Right lobe of liver (tissue), 6 donors: ENCODE measurements at regions not wholly inside any gene's neighbourhood (a gene's known extent, or its start where the extent isn't known, plus 50 kb on each side); places are given as distances from the start of the nearest gene placed in this dataset.
A peak's percentile ranks its signal among the peaks of the same experiment; 100 is the strongest.

Source experiments
- ATAC-seq, 4 donors: fragments of 200-7000 bp; cut with Tn5 transposase; one replicate each; pipeline ENCODE4 v1.9.1; 2020; ENCODE audit warnings: mild to moderate bottlenecking in 4 of 4, moderate library complexity in 4 of 4
- DNase-seq, 3 donors: peaks; one replicate each; pipeline ENCODE4 v3.0.0-alpha.2; 2020
- H3K27ac ChIP-seq, 3 donors: fragments of 200-600 bp; one replicate each; pipeline ENCODE4 v1.8.0; 2022
- H3K27me3 ChIP-seq, 2 donors: fragments of 200-600 bp; one replicate each; pipeline ENCODE4 v1.8.0; 2022
- H3K36me3 ChIP-seq, 4 donors: fragments of 200-600 bp; sonication (generic) in 1 of 4; one replicate each; pipeline versions ENCODE4 v1.5.1 to v1.8.0; 2017 to 2022; ENCODE audit warnings: control low read depth in 1 of 4
- H3K4me1 ChIP-seq, 4 donors: fragments of 200-600 bp; sonication (generic) in 1 of 4; one replicate each; pipeline versions ENCODE4 v1.5.1 to v1.8.0; 2017 to 2022; ENCODE audit warnings: control low read depth in 1 of 4
- H3K4me3 ChIP-seq, 3 donors: fragments of 200-600 bp; one replicate each; pipeline ENCODE4 v1.8.0; 2022
- H3K9me3 ChIP-seq, 4 donors: fragments of 200-600 bp; sonication (generic) in 1 of 4; one replicate each; pipeline versions ENCODE4 v1.5.1 to v1.8.0; 2017 to 2022; ENCODE audit warnings: control low read depth in 1 of 4
- POLR2A ChIP-seq: fragments of 450-650 bp; IDR thresholded peaks from one replicate; pipeline ENCODE4 v1.6.1; 2017; ENCODE audit warnings: antibody characterized with exemption, mild to moderate bottlenecking
- WGBS: methylation state at CpG from one replicate; pipeline ENCODE4 v1.1.6; 2018; ENCODE audit warnings: low coverage, low lambda C conversion rate; ENCODE audit not compliant: insufficient coverage; ENCODE audit errors: missing lambda C conversion rate; 5-methylcytosine and 5-hydroxymethylcytosine counted together
- intact Hi-C, 2 donors: fragments of 100-400 bp; cut with DNase I; formaldehyde crosslinking; loops; one replicate each; pipeline versions ENCODE4 v1.11.2 to v1.14.1; 2022
- TF ChIP-seq, protein P1 (sequence below), 4 donors: fragments of 200-600 bp in 3 of 4; fragments of 450-650 bp in 1 of 4; IDR thresholded peaks; one replicate each; pipeline versions ENCODE4 v1.5.1 to v1.8.0; 2016 to 2022; ENCODE audit warnings: antibody characterized with exemption in 4 of 4, mild to moderate bottlenecking in 2 of 4
- donor health status: DM: no; HTN: yes; CAD: no.
- donor health status: DM: no; HTN: no; CAD: no.
- donor health status: DM: no; HTN: no; CAD: no.
- donor health status: DM: no; HTN: yes; CAD: no.
- donor health status: DM: no; HTN: yes; CAD: no.

DNA sequence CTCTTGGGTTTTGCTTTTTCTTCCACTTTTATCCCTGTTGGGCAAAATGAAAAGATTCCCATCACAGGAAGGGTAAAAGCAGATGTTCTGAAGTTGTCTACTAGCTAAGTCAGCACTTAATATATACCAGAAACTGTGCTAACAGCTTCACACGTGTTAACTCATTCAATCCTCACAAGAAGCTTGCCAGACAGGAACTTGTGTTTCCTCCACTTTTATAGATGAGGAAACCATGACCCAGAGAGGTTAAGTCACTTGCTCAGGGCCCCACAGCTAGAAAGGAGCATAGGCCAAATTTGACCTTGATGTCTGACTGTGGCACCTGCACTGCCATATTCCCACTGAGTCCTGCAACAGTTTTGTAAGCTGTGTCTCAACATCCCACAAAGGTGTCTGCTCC, 76.8 kb upstream of the EPC2 start:
- WGBS: 38% methylated on average over 1 of the region's 1 CpG
- DNase-seq (no peak), ATAC-seq (no peak)
- H3K4me3 ChIP-seq: no peak overlapping the region
- H3K27me3 ChIP-seq: no peaks in the 10 kb centered on the region
- no peaks in the 10 kb centered on the region for H3K36me3 ChIP-seq
- no peak overlapping the region for H3K27ac ChIP-seq
- no peaks in the 10 kb centered on the region for H3K4me1 ChIP-seq
- intact Hi-C loops: no loop called here
- no peak for TF ChIP-seq POLR2A
- TF ChIP-seq, protein P1, sequence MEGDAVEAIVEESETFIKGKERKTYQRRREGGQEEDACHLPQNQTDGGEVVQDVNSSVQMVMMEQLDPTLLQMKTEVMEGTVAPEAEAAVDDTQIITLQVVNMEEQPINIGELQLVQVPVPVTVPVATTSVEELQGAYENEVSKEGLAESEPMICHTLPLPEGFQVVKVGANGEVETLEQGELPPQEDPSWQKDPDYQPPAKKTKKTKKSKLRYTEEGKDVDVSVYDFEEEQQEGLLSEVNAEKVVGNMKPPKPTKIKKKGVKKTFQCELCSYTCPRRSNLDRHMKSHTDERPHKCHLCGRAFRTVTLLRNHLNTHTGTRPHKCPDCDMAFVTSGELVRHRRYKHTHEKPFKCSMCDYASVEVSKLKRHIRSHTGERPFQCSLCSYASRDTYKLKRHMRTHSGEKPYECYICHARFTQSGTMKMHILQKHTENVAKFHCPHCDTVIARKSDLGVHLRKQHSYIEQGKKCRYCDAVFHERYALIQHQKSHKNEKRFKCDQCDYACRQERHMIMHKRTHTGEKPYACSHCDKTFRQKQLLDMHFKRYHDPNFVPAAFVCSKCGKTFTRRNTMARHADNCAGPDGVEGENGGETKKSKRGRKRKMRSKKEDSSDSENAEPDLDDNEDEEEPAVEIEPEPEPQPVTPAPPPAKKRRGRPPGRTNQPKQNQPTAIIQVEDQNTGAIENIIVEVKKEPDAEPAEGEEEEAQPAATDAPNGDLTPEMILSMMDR (IDR thresholded peaks at IDR 0.05): no peak
- H3K9me3 ChIP-seq: no peaks in the 10 kb centered on the region

DNA sequence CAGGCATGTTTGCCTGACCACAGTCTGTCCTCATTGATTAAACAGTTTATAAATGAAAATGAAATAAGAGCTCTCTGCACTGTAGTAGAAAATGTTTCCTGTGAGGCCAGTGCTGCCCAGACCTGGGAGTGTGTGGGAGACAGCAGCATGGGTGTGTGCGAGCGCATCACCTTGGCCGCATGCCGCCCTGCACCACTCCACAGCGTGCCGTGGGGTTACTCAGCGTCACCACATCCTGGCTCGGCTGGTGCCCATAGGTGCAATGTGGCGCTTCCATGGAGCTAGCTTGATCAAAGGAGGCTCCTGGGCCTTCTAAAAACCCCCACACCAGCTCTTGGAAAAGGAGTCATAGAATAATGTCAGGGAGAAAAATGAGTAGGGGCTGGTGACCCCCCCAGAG, 76.0 kb upstream of the EPC2 start:
- DNase-seq (no peak), ATAC-seq (peak in 1 of 4 donors; percentile 34)
- H3K27ac ChIP-seq: no peak overlapping the region
- H3K27me3 ChIP-seq: no peaks in the 10 kb centered on the region
- intact Hi-C loops: no loop called here
- TF ChIP-seq, protein P1 (IDR thresholded peaks at IDR 0.05): no peak
- no peak for TF ChIP-seq POLR2A
- no peaks in the 10 kb centered on the region for H3K36me3 ChIP-seq
- H3K4me3 ChIP-seq: no peak overlapping the region
- H3K9me3 ChIP-seq: no peaks in the 10 kb centered on the region
- 69% methylated on average over 9 of the region's 9 CpGs for WGBS
- H3K4me1 ChIP-seq: no peaks in the 10 kb centered on the region

DNA sequence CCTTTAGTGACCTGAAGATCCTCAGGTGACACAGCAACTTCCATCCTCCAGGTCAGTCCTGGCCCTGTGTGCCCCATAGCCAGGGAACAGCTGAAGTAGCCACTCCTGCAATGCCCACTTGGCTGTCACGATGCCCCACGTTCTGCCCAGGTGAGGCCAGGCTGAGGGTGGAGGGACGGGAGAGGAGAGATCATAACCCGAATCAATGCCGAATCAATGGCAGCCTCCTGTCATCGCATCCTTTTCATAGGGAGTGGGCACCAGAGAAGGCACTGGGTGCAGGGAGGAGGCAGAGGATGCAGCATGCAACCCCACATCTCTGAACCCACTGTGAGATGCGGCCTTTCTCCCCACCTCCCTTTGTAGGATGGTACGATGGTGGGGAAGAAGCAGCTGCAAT, 75.3 kb upstream of the EPC2 start:
- no peak overlapping the region for H3K27ac ChIP-seq
- H3K9me3 ChIP-seq: no peaks in the 10 kb centered on the region
- H3K4me1 ChIP-seq: no peaks in the 10 kb centered on the region
- H3K4me3 ChIP-seq: no peak overlapping the region
- DNase-seq: no peak
- no peak for TF ChIP-seq POLR2A
- TF ChIP-seq, protein P1 (IDR thresholded peaks at IDR 0.05): no peak
- intact Hi-C loops: no loop called here
- H3K36me3 ChIP-seq: no peaks in the 10 kb centered on the region
- H3K27me3 ChIP-seq: no peaks in the 10 kb centered on the region
- no peak for ATAC-seq
- WGBS: 38% methylated on average over 1 of the region's 8 CpGs

DNA sequence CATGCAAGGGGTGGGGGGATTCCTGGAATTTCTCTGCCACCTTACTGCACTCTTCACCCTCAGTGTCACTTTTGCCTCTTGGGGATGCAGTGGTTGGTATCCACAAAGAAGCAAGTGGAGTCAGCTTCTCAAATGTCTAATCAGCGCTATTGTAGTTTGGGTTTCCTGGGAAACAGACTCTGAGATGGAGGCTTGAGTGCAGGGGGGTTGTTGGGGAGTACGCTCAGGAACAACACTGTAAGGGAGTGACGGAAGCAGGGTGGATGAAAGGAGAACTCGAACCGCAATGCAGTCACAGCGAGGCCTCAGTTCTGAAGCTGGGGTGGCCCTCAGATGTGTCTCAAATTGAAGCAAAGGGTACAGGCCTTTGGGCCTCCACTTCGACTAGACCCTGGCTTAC, 73.6 kb upstream of the EPC2 start:
- ATAC-seq (no peak), DNase-seq (no peak)
- H3K4me1 ChIP-seq: no peaks in the 10 kb centered on the region
- no peaks in the 10 kb centered on the region for H3K9me3 ChIP-seq
- no peak overlapping the region for H3K4me3 ChIP-seq
- H3K27ac ChIP-seq: no peak overlapping the region
- no peaks in the 10 kb centered on the region for H3K27me3 ChIP-seq
- intact Hi-C loops: no loop called here
- no peaks in the 10 kb centered on the region for H3K36me3 ChIP-seq
- TF ChIP-seq POLR2A: no peak
- TF ChIP-seq, protein P1 (IDR thresholded peaks at IDR 0.05): no peak
- WGBS: 78% methylated on average over 7 of the region's 7 CpGs

DNA sequence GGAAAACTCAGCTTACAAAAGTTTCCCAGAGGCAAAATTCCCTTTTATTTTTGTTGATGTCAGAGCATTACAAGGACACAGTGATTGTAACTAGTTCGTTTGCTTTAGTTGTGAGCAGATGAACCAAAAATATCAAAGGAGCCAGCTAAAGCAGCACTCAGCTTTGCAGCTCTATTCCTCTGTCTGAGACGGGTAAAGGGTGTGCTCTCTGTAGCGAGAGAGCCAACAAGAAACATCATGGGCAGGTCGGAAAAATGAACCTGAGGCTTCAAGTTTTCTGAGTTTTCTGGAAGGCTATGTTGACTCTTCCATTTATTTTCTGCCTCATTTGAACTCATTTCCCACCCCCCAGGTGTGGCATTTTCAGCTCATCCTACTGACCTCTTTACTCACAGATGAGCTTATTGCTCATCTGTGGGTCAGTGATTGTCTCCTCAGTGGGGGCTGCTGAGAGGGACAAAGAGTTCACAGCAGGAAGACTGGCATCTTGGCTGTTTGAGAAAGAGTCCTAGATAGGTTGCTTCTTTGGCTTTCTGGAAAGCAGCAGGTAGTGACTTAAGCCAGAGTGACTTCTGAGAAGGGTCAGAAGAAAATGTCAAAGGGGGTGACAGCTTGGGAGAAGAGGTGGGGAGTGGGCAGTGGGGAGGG, 66.6 kb upstream of the EPC2 start:
- 25% methylated on average over 4 of the region's 4 CpGs for WGBS
- intact Hi-C loops: no loop called here
- Histone ChIP-seq H3K27ac (no peak overlapping the region), H3K4me1 (no peaks in the 10 kb centered on the region), H3K4me3 (no peak overlapping the region), H3K36me3 (no peaks in the 10 kb centered on the region), H3K27me3 (no peaks in the 10 kb centered on the region), H3K9me3 (no peaks in the 10 kb centered on the region)
- ATAC-seq (no peak), DNase-seq (no peak)
- TF ChIP-seq, protein P1 (IDR thresholded peaks at IDR 0.05): no peak
- TF ChIP-seq POLR2A: no peak
